Peyer's patch (tissue), 4 donors: ENCODE measurements at regions not wholly inside any gene's neighbourhood (a gene's known extent, or its start where the extent isn't known, plus 50 kb on each side); places are given as distances from the start of the nearest gene placed in this dataset.

Experiments used
- DNase-seq, 3 donors: peaks; one replicate each; pipeline ENCODE4 v3.0.0-alpha.2; 2017 to 2019
- H3K27ac ChIP-seq, 4 donors: fragments of 200-600 bp; sonication (generic); one replicate each; pipeline ENCODE4 v1.5.1; 2016 to 2019
- H3K27me3 ChIP-seq, 2 donors: fragments of 200-600 bp; sonication (generic); one replicate each; pipeline ENCODE4 v1.5.1; 2019
- H3K36me3 ChIP-seq, 3 donors: fragments of 200-600 bp; sonication (generic); one replicate each; pipeline ENCODE4 v1.5.1; 2016 to 2019
- H3K4me1 ChIP-seq, 4 donors: fragments of 200-600 bp; sonication (generic); one replicate each; pipeline ENCODE4 v1.5.1; 2016 to 2019
- H3K4me3 ChIP-seq, 4 donors: fragments of 200-600 bp; sonication (generic); 1 replicate in 3 of 4; 2 replicates in 1 of 4; pipeline ENCODE4 v1.5.1; 2016 to 2019; ENCODE audit warnings: mild to moderate bottlenecking in 1 of 4
- H3K9me3 ChIP-seq, 4 donors: fragments of 200-600 bp; sonication (generic); one replicate each; pipeline ENCODE4 v1.5.1; 2016 to 2019; ENCODE audit warnings: mild to moderate bottlenecking in 1 of 4
- CTCF ChIP-seq, 6 experiments: fragments of 450-650 bp in 4 of 6; fragments of 200-600 bp in 2 of 6; sonication (generic) in 1 of 6; IDR thresholded peaks; one replicate each; pipeline ENCODE4 v1.5.1; 2017 to 2019; ENCODE audit warnings: antibody characterized with exemption in 6 of 6, mild to moderate bottlenecking in 3 of 6, moderate library complexity in 1 of 6
- POLR2A ChIP-seq, 2 donors: fragments of 450-650 bp; IDR thresholded peaks; one replicate each; pipeline ENCODE4 v1.5.1; 2017; ENCODE audit warnings: antibody characterized with exemption in 2 of 2, mild to moderate bottlenecking in 2 of 2, moderate library complexity in 2 of 2

- no peak overlapping the region for H3K27ac ChIP-seq
- H3K9me3 ChIP-seq, result peaks cover 0 to under 1% (median 0%) of the 10 kb centered on the region in 4 donors
- H3K4me3 ChIP-seq, result no peak overlapping the region
- H3K4me1 ChIP-seq, result peaks cover 0 to 7% (median 0%) of the 10 kb centered on the region in 4 donors
- TF ChIP-seq CTCF (IDR thresholded peaks at IDR 0.05) (no peak), POLR2A (IDR thresholded peaks at IDR 0.05) (no peak)
- H3K36me3 ChIP-seq, result no peaks in the 10 kb centered on the region
- H3K27me3 ChIP-seq, result no peaks in the 10 kb centered on the region
- DNase-seq, result no peak
Measured at GRCh38 chr10:47160261-47160908, 139.6 kb upstream of the GDF10 start.

GRCh38 chr10:47160967-47161366 is 139.0 kb upstream of the GDF10 start:
- Histone ChIP-seq H3K9me3 (no peaks in the 10 kb centered on the region), H3K36me3 (no peaks in the 10 kb centered on the region), H3K27me3 (no peaks in the 10 kb centered on the region), H3K4me1 (peaks cover 0 to 10% (median 0%) of the 10 kb centered on the region in 4 donors), H3K27ac (no peak overlapping the region), H3K4me3 (no peak overlapping the region)
- DNase-seq, result no peak
- TF ChIP-seq POLR2A (IDR thresholded peaks at IDR 0.05) (no peak), CTCF (IDR thresholded peaks at IDR 0.05) (no peak)

- TF ChIP-seq POLR2A (IDR thresholded peaks at IDR 0.05), result no peak
- TF ChIP-seq CTCF (IDR thresholded peaks at IDR 0.05), result no peak
- no peak for DNase-seq
- peaks cover 0 to 10% (median 0%) of the 10 kb centered on the region in 4 donors for H3K4me1 ChIP-seq
Measured at GRCh38 chr10:47161465-47161864, 138.5 kb upstream of the GDF10 start.

GRCh38 chr10:47164126-47164799 is 135.7 kb upstream of the GDF10 start:
- no peak overlapping the region for H3K27ac ChIP-seq
- H3K9me3 ChIP-seq, result no peaks in the 10 kb centered on the region
- no peaks in the 10 kb centered on the region for H3K27me3 ChIP-seq
- H3K4me1 ChIP-seq, result peaks cover 0 to 10% (median 0%) of the 10 kb centered on the region in 4 donors
- no peak overlapping the region for H3K4me3 ChIP-seq
- TF ChIP-seq CTCF (IDR thresholded peaks at IDR 0.05) (no peak), POLR2A (IDR thresholded peaks at IDR 0.05) (no peak)
- no peaks in the 10 kb centered on the region for H3K36me3 ChIP-seq
- no peak for DNase-seq

More at GRCh38 chr10:47161465-47161864, 138.5 kb upstream of the GDF10 start:
- Histone ChIP-seq H3K36me3 (no peaks in the 10 kb centered on the region), H3K4me3 (no peak overlapping the region), H3K27me3 (no peaks in the 10 kb centered on the region), H3K27ac (no peak overlapping the region), H3K9me3 (no peaks in the 10 kb centered on the region)

- H3K9me3 ChIP-seq, result no peaks in the 10 kb centered on the region
- H3K27me3 ChIP-seq, result no peaks in the 10 kb centered on the region
- H3K4me1 ChIP-seq, result peaks cover 0 to 10% (median 0%) of the 10 kb centered on the region in 4 donors
- no peaks in the 10 kb centered on the region for H3K36me3 ChIP-seq
- no peak overlapping the region for H3K4me3 ChIP-seq
- no peak overlapping the region for H3K27ac ChIP-seq
- DNase-seq, result no peak
- TF ChIP-seq POLR2A (IDR thresholded peaks at IDR 0.05) (no peak), CTCF (IDR thresholded peaks at IDR 0.05) (no peak)
Measured at GRCh38 chr10:47164800-47165128, 135.2 kb upstream of the GDF10 start.
